ENCODE measurements at regions not wholly inside any gene's neighbourhood (a gene's known extent, or its start where the extent isn't known, plus 50 kb on each side); places are given as distances from the start of the nearest gene placed in this dataset.

DNA sequence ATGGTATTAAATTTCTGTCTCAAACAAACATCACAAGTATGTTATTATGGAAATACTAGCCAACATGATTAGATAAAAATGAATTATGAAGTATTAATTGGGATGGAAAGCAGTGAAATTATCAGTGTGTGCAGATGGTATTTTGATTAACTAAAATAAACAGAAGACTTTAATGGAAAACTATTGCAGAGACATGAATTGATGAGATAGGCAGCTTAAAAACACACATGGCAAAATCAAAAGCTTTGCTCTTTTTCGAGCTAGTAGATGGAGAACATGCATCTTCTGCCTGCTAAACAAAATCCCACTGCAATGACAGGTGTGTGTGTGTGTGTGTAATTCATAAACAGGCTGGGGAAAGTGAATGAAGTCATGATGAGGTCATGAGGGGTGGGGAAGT is 426.2 kb downstream of the MTRR start:
- Histone ChIP-seq H2BK5ac (ENCODE audit: low read depth, low read length) (no peak overlapping the region), H4K20me1 (replicated peaks in 1 of 2; ENCODE audit: control insufficient read depth in 1 of 2, insufficient read depth in 2 of 2, low read length in 2 of 2) (no peaks in the 10 kb centered on the region), H2AK5ac (ENCODE audit: low read depth, low read length) (no peak overlapping the region), H3K79me2 (ENCODE audit: control insufficient read depth in 1 of 2, insufficient read depth in 2 of 2, low read length in 2 of 2) (no peaks in the 10 kb centered on the region), H3K79me1 (ENCODE audit: low read depth, low read length) (no peaks in the 10 kb centered on the region), H2BK12ac (ENCODE audit: low read depth, low read length) (no peak overlapping the region), H3K56ac (replicated peaks; ENCODE audit: insufficient read length, low read depth, low read length) (no peak overlapping the region), H3K14ac (ENCODE audit: insufficient read length) (no peak overlapping the region), H4K8ac (ENCODE audit: extremely low read depth, insufficient read depth, low read length) (no peak overlapping the region), H3K18ac (ENCODE audit: extremely low read depth, low read length) (no peak overlapping the region), H3K27me3 (replicated peaks in 1 of 4; ENCODE audit: control insufficient read depth in 3 of 4, extremely low read depth in 1 of 4, insufficient read depth in 3 of 4, low read length in 3 of 4) (no peaks in the 10 kb centered on the region), H3K23ac (ENCODE audit: insufficient read length) (no peak overlapping the region), H2BK15ac (ENCODE audit: low read length) (no peak overlapping the region), H2BK120ac (replicated peaks; ENCODE audit: low read depth, low read length) (no peak overlapping the region), H3K27ac (ENCODE audit: low read depth, low read length) (no peak overlapping the region), H3K23me2 (ENCODE audit: low read depth, low read length) (no peaks in the 10 kb centered on the region), H3K9me3 (ENCODE audit: insufficient read depth in 2 of 2, low read depth in 1 of 2, low read length in 1 of 2) (no peaks in the 10 kb centered on the region), H3K9ac (replicated peaks in 1 of 4; ENCODE audit: extremely low read depth in 1 of 4, low read depth in 3 of 4, low read length in 3 of 4) (no peak overlapping the region), H4K5ac (ENCODE audit: insufficient read length, low read depth, low read length) (no peak overlapping the region), H3K4ac (replicated peaks; ENCODE audit: insufficient read length, low read depth, low read length) (no peak overlapping the region), H3K36me3 (ENCODE audit: control insufficient read depth in 2 of 4, insufficient read depth in 4 of 4, low read length in 3 of 4) (no peaks in the 10 kb centered on the region), H2BK20ac (ENCODE audit: low read length) (no peak overlapping the region), H2AFZ (ENCODE audit: low read length) (no peak overlapping the region), H4K91ac (replicated peaks; ENCODE audit: insufficient read length, low read length) (no peak overlapping the region), H3K4me3 (ENCODE audit: extremely low read depth in 1 of 4, insufficient read depth in 2 of 4, low read depth in 3 of 4, low read length in 4 of 4) (no peak overlapping the region), H3K4me2 (ENCODE audit: insufficient read depth in 1 of 2, low read depth in 2 of 2, low read length in 2 of 2) (no peak overlapping the region), H3K4me1 (replicated peaks in 1 of 4; ENCODE audit: control insufficient read depth in 3 of 4, insufficient read depth in 4 of 4, low read length in 3 of 4) (no peaks in the 10 kb centered on the region)
- POLR2A ChIA-PET (ENCODE audit: partially characterized antibody): no interaction called here
- FAIRE-seq (no peak), DNase-seq (ENCODE audit: low read depth in 1 of 2, low spot score in 2 of 2) (no peak)
- 86% methylated on average over 1 of the region's 1 CpG; no CpG with 5 or more reads in 1 of the 2 experiments for WGBS, 2 experiments (ENCODE audit: extremely low coverage in 1 of 2, insufficient coverage in 1 of 2, insufficient read length in 1 of 2, insufficient replicate concordance in 2 of 2, low coverage in 1 of 2, low lambda C conversion rate in 2 of 2, missing lambda C conversion rate in 1 of 2)
- CTCF ChIA-PET (ENCODE audit: partially characterized antibody): interaction anchor here (1.6 kb wide), 1 partner anchor 46 kb away, joined by 5 read pairs; no protein-coding TSS in a partner anchor
- TF ChIP-seq TAF7 (optimal IDR thresholded peaks at IDR 0.05; ENCODE audit: borderline replicate concordance, low read depth, low read length): no peak
- no peak for TF ChIP-seq KDM1A (IDR thresholded peaks at IDR 0.05; ENCODE audit: borderline replicate concordance, low read length)
- TF ChIP-seq JUND (IDR thresholded peaks at IDR 0.05; ENCODE audit: low read length): no peak
- no peak for TF ChIP-seq SRF (IDR thresholded peaks at IDR 0.05; ENCODE audit: low read depth, low read length)
- TF ChIP-seq RXRA (IDR thresholded peaks at IDR 0.05; ENCODE audit: insufficient read depth, low read depth, low read length): no peak
- TF ChIP-seq POLR2AphosphoS5 (IDR thresholded peaks at IDR 0.05; ENCODE audit: low read depth, low read length): no peak
- no peak for TF ChIP-seq SIN3A (conservative IDR thresholded peaks at IDR 0.05 in 1 of 2, IDR thresholded peaks at IDR 0.05 in 1 of 2; ENCODE audit: low read depth in 1 of 2, low read length in 2 of 2)
- TF ChIP-seq CHD1 (IDR thresholded peaks at IDR 0.05; ENCODE audit: low read depth, low read length): no peak
- TF ChIP-seq, protein P1, sequence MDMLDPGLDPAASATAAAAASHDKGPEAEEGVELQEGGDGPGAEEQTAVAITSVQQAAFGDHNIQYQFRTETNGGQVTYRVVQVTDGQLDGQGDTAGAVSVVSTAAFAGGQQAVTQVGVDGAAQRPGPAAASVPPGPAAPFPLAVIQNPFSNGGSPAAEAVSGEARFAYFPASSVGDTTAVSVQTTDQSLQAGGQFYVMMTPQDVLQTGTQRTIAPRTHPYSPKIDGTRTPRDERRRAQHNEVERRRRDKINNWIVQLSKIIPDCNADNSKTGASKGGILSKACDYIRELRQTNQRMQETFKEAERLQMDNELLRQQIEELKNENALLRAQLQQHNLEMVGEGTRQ (IDR thresholded peaks at IDR 0.05; ENCODE audit: low read length): no peak
- TF ChIP-seq CREB1 (IDR thresholded peaks at IDR 0.05): no peak
- no peak for TF ChIP-seq TEAD4 (IDR thresholded peaks at IDR 0.05; ENCODE audit: low read depth, low read length)
- TF ChIP-seq HDAC2 (IDR thresholded peaks at IDR 0.05; ENCODE audit: borderline replicate concordance in 1 of 2, low read depth in 2 of 2, low read length in 2 of 2): no peak
- TF ChIP-seq SAP30 (IDR thresholded peaks at IDR 0.05; ENCODE audit: insufficient read depth, insufficient replicate concordance, low read length): no peak

Measured in H1 (cell line).